ENCODE measurements at regions not wholly inside any gene's neighbourhood (a gene's known extent, or its start where the extent isn't known, plus 50 kb on each side); places are given as distances from the start of the nearest gene placed in this dataset.

DNA sequence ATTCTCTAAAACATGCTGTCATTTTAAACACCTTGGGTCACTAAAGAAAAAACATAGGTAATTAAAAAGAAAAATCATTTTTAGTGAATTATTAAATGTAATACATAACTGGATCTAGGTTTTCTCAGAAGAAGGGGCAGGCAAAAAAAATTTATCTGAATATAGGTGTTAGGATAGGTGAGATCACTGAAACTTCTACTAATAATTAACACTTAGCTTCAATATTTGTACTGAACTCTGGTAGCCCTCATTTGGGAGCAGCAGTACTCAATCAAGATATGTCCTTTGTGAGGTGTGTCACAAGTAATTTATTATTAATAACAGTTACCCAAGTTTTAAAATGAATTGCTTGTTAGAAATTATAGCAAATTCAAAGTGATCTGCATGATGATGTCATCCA lies 103.6 kb downstream of the ATP23 start:
- TF ChIP-seq, protein P1, sequence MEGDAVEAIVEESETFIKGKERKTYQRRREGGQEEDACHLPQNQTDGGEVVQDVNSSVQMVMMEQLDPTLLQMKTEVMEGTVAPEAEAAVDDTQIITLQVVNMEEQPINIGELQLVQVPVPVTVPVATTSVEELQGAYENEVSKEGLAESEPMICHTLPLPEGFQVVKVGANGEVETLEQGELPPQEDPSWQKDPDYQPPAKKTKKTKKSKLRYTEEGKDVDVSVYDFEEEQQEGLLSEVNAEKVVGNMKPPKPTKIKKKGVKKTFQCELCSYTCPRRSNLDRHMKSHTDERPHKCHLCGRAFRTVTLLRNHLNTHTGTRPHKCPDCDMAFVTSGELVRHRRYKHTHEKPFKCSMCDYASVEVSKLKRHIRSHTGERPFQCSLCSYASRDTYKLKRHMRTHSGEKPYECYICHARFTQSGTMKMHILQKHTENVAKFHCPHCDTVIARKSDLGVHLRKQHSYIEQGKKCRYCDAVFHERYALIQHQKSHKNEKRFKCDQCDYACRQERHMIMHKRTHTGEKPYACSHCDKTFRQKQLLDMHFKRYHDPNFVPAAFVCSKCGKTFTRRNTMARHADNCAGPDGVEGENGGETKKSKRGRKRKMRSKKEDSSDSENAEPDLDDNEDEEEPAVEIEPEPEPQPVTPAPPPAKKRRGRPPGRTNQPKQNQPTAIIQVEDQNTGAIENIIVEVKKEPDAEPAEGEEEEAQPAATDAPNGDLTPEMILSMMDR (IDR thresholded peaks at IDR 0.05): no peak
- TF ChIP-seq POLR2A (IDR thresholded peaks at IDR 0.05): no peak
